PC-3 (cell line): ENCODE measurements at regions not wholly inside any gene's neighbourhood (a gene's known extent, or its start where the extent isn't known, plus 50 kb on each side); places are given as distances from the start of the nearest gene placed in this dataset.

Experiments
- ATAC-seq: fragments of 200-7000 bp; cut with Tn5 transposase; 2 replicates; pipeline ENCODE4 v1.9.1; 2020; ENCODE audit warnings: mild to moderate bottlenecking, moderate library complexity
- BruUV-seq: library from RNA; stranded (reverse); fragments of 400-500 nt; replicated peaks from 2 replicates; lab custom pipeline; 2021; lab: Mats Ljungman, UMichigan
- CTCF ChIA-PET: fragments of 300-600 bp; sonication (Branson Sonifier 250); formaldehyde crosslinking; loops from one replicate; lab custom pipeline; 2022; ENCODE audit warnings: antibody characterized with exemption; lab: Charles Lee
- POLR2A ChIA-PET: fragments of 300-600 bp; sonication (Branson Sonifier 250); formaldehyde crosslinking; loops from one replicate; lab custom pipeline; 2022; ENCODE audit warnings: antibody characterized with exemption; ENCODE audit not compliant: unreplicated experiment; lab: Charles Lee
- DNase-seq: peaks from one replicate; pipeline ENCODE4 v3.0.0-alpha.2; 2015
- H2AFZ ChIP-seq: fragments of 300-600 bp; sonication (generic); 2 replicates; pipeline ENCODE4 v1.6.0; 2016; ENCODE audit warnings: antibody characterized with exemption, low read length
- H3F3A ChIP-seq: fragments of 300-600 bp; sonication (generic); one replicate; pipeline ENCODE4 v1.6.0; 2017; ENCODE audit warnings: antibody characterized with exemption, low read length, control low read depth, mild to moderate bottlenecking; ENCODE audit not compliant: unreplicated experiment
- H3K27ac ChIP-seq: fragments of 300-600 bp; sonication (generic); 2 replicates; pipeline ENCODE4 v1.5.1; 2016; ENCODE audit warnings: mild to moderate bottlenecking, low read length
- H3K27me3 ChIP-seq: fragments of 300-600 bp; sonication (generic); 2 replicates; pipeline ENCODE4 v1.6.1; 2016; ENCODE audit warnings: low read length, mixed read lengths
- H3K36me3 ChIP-seq: fragments of 300-600 bp; sonication (generic); 2 replicates; pipeline ENCODE4 v1.6.1; 2016; ENCODE audit warnings: low read depth, mixed run types, low read length, mixed read lengths
- H3K4me1 ChIP-seq: fragments of 300-600 bp; sonication (generic); 2 replicates; pipeline ENCODE4 v1.5.1; 2016; ENCODE audit warnings: low read length; ENCODE audit not compliant: insufficient read depth
- H3K4me2 ChIP-seq: fragments of 300-600 bp; sonication (generic); 2 replicates; pipeline ENCODE4 v1.6.0; 2016; ENCODE audit warnings: low read length
- H3K4me3 ChIP-seq: fragments of 300-600 bp; sonication (generic); 2 replicates; pipeline ENCODE4 v1.5.1; 2016; ENCODE audit warnings: mild to moderate bottlenecking, low read length, mixed read lengths
- H3K79me2 ChIP-seq: fragments of 300-600 bp; sonication (generic); 2 replicates; pipeline ENCODE4 v1.6.1; 2017; ENCODE audit warnings: low read length, mixed read lengths
- H3K9ac ChIP-seq: fragments of 300-600 bp; sonication (generic); 2 replicates; pipeline ENCODE4 v1.6.0; 2016; ENCODE audit warnings: mild to moderate bottlenecking, low read length
- H3K9me2 ChIP-seq: fragments of 300-600 bp; sonication (generic); replicated peaks from 2 replicates; pipeline ENCODE4 v1.6.1; 2016; ENCODE audit warnings: mixed run types, low read length, mixed read lengths
- H3K9me3 ChIP-seq: fragments of 300-600 bp; sonication (generic); 2 replicates; pipeline ENCODE4 v1.6.1; 2016; ENCODE audit warnings: low read length, mixed read lengths
- H4K20me1 ChIP-seq: fragments of 300-600 bp; sonication (generic); 2 replicates; pipeline ENCODE4 v1.6.1; 2016; ENCODE audit warnings: low read length, mixed read lengths
- EZH2 ChIP-seq: fragments of 300-600 bp; sonication (generic); IDR thresholded peaks from one replicate; pipeline ENCODE4 v1.6.1; 2017; ENCODE audit warnings: antibody characterized with exemption, mild to moderate bottlenecking, low read length; ENCODE audit not compliant: unreplicated experiment
- EZH2phosphoT487 ChIP-seq: fragments of 300-600 bp; sonication (generic); IDR thresholded peaks from 2 replicates; pipeline ENCODE4 v1.6.1; 2018; ENCODE audit warnings: mild to moderate bottlenecking, antibody characterized with exemption, low read length, borderline replicate concordance
- intact Hi-C: fragments of 100-400 bp; cut with micrococcal nuclease; formaldehyde crosslinking; loops from 2 replicates; pipeline ENCODE4 v1.9.0; 2023
- TF ChIP-seq, protein P1 (sequence below): fragments of 300-600 bp; sonication (generic); conservative IDR thresholded peaks from 2 replicates; pipeline ENCODE4 v1.5.1; 2017; ENCODE audit warnings: antibody characterized with exemption, low read depth, mild to moderate bottlenecking, low read length

DNA sequence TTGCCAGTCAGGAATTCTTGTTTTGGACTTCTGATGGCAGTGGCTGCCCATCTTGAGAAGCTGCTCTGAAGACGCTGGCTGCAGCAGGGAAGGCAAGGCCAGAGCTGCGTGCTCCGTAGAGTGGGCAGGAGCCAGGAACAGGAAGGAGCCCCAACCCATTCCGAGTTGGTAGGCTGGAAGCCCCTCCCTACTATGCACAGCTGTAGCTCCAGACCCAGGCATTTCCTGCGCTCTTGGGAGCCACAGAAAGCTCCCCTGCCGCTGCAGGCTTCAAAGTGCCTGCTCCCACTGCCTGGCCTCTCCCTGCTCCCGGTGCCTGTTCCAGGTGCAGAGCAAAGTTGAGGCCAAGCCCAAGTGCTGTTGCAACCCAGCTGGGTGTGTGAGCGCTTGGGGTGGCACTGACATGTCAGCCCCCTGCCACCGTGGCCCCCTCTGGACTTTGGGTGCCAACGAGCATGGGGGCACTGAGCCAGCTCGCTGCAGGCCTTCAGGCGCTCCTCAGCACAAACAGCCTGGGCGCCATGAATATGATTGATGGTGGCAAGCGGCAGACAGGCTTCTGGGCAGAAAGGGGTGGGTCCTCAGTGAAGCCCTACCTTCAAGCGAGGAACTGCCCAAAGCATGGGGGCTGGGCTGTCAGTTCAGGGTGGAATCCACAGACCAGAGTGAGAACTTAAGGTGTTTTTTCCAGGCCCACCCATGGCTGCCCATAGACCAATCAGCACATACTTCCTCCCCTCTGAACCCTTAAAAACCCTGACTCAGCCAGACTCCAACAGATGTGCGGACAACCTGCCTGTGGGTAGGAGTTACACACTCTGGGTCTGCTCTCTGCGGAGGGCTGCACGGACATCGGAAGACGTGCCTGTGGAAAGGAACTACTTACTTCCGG, 677.2 kb upstream of the INTU start:
- Histone ChIP-seq H3K9ac (no peak overlapping the region), H3K4me2 (no peak overlapping the region), H3K4me3 (no peak overlapping the region), H3K9me3 (no peaks in the 10 kb centered on the region), H3K79me2 (no peaks in the 10 kb centered on the region), H3F3A (no peaks in the 10 kb centered on the region), H4K20me1 (no peaks in the 10 kb centered on the region), H3K36me3 (no peaks in the 10 kb centered on the region), H3K9me2 (no peaks in the 10 kb centered on the region), H2AFZ (no peak overlapping the region), H3K4me1 (no peaks in the 10 kb centered on the region), H3K27me3 (no peaks in the 10 kb centered on the region), H3K27ac (no peak overlapping the region)
- no peak for TF ChIP-seq EZH2phosphoT487
- no peak for TF ChIP-seq EZH2
- TF ChIP-seq, protein P1, sequence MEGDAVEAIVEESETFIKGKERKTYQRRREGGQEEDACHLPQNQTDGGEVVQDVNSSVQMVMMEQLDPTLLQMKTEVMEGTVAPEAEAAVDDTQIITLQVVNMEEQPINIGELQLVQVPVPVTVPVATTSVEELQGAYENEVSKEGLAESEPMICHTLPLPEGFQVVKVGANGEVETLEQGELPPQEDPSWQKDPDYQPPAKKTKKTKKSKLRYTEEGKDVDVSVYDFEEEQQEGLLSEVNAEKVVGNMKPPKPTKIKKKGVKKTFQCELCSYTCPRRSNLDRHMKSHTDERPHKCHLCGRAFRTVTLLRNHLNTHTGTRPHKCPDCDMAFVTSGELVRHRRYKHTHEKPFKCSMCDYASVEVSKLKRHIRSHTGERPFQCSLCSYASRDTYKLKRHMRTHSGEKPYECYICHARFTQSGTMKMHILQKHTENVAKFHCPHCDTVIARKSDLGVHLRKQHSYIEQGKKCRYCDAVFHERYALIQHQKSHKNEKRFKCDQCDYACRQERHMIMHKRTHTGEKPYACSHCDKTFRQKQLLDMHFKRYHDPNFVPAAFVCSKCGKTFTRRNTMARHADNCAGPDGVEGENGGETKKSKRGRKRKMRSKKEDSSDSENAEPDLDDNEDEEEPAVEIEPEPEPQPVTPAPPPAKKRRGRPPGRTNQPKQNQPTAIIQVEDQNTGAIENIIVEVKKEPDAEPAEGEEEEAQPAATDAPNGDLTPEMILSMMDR = no peak
- ATAC-seq (no peak), DNase-seq (no peak)
- intact Hi-C loops = loop anchor here (5.0 kb wide), 1 partner anchor 263 kb away; no protein-coding TSS in a partner anchor
- CTCF ChIA-PET = no interaction called here
- POLR2A ChIA-PET = no interaction called here
- no TSS peak for BruUV-seq

DNA sequence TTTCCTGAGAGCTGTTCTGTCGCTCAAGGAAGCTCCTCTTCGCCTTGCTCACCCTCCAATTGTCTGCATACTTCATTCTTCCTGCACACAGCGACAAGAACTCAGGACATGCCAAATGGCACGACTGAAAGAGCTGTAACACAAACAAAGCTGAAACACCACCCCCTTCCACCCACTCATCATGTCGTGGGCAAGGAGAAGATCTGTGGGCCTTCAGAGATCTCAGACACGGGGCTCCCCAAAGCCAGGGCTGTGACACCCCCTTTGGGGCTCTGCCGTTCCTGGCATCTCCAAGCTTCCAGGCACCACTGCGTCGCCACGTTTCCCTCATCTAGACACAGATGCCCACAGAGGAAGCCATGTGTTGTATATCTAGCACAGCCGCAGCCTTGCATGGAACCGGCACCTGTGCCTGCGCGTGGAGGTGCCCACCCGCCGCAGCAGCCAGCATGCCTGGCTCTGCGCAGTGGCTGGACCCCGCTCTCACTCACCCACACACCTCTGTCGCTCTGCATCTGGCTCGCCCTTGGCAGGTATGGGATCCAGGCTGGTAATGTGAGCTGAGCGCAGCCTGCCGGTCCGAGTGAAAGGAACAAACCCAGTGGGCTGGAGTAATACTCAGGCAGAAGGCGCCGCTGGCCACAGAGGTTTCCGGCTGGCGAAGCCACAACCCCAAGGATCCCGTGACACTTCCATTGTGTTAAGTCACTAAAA, 676.4 kb upstream of the INTU start:
- ChIA-PET CTCF (no interaction called here), POLR2A (no interaction called here)
- no peak for TF ChIP-seq EZH2
- TF ChIP-seq, protein P1 = no peak
- no peak for TF ChIP-seq EZH2phosphoT487
- Histone ChIP-seq H3K4me2 (no peak overlapping the region), H2AFZ (no peak overlapping the region), H3K27ac (no peak overlapping the region), H3K9me2 (no peaks in the 10 kb centered on the region), H3K4me1 (no peaks in the 10 kb centered on the region), H3K4me3 (no peak overlapping the region), H4K20me1 (no peaks in the 10 kb centered on the region), H3K9ac (no peak overlapping the region), H3K36me3 (no peaks in the 10 kb centered on the region), H3K27me3 (no peaks in the 10 kb centered on the region), H3F3A (no peaks in the 10 kb centered on the region), H3K9me3 (no peaks in the 10 kb centered on the region), H3K79me2 (no peaks in the 10 kb centered on the region)
- DNase-seq = no peak
- BruUV-seq = no TSS peak
- ATAC-seq = no peak
- intact Hi-C loops = loop anchor here (5.0 kb wide), 1 partner anchor 264 kb away; no protein-coding TSS in a partner anchor

DNA sequence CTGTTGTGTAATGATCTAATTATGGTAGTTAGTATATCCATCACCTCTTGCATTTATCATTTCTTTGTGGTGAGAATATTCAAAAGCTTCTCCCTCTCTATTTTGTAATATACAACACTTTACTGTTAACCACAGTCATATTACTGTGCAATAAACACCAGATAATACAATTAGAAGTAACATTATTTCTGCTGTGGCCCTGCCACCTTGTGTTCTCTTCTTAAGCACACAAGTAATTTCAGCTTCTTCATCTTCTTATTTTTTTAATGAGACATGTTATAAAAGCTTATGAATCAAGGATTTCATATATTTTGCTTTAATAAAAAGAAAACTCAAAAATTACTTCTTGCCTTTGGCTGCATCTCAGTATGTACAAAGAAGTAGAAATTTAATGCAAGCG, 675.2 kb upstream of the INTU start:
- no peaks in the 10 kb centered on the region for H3K79me2 ChIP-seq
- ATAC-seq (no peak), DNase-seq (no peak)
- no peaks in the 10 kb centered on the region for H4K20me1 ChIP-seq
- BruUV-seq = no TSS peak
- POLR2A ChIA-PET = no interaction called here
- H3K9ac ChIP-seq = no peak overlapping the region
- H3K9me2 ChIP-seq = no peaks in the 10 kb centered on the region
- CTCF ChIA-PET = interaction anchor here (0.6 to 0.7 kb wide), 2 partner anchors 265 to 269 kb away, joined by 3 to 5 read pairs; no protein-coding TSS in a partner anchor
- no peak overlapping the region for H3K4me2 ChIP-seq
- TF ChIP-seq EZH2 (no peak), EZH2phosphoT487 (no peak)
- TF ChIP-seq, protein P1 = no peak; the same call in 1 of the 2 replicates
- no peaks in the 10 kb centered on the region for H3K9me3 ChIP-seq
- intact Hi-C loops = loop anchor here (1.0 to 5.0 kb wide), 2 partner anchors 265 to 330 kb away; no protein-coding TSS in a partner anchor
- no peaks in the 10 kb centered on the region for H3F3A ChIP-seq
- H3K27me3 ChIP-seq = no peaks in the 10 kb centered on the region
- no peak overlapping the region for H3K4me3 ChIP-seq
- H3K36me3 ChIP-seq = no peaks in the 10 kb centered on the region
- H3K27ac ChIP-seq = no peak overlapping the region
- H3K4me1 ChIP-seq = no peaks in the 10 kb centered on the region
- H2AFZ ChIP-seq = no peak overlapping the region
